ENCODE measurements at regions not wholly inside any gene's neighbourhood (a gene's known extent, or its start where the extent isn't known, plus 50 kb on each side); places are given as distances from the start of the nearest gene placed in this dataset.

GRCh38 chr22:34976474-34976873, 89.5 kb upstream of the ISX start:
- H3K36me3 Mint-ChIP-seq (ENCODE audit: insufficient read depth in 2 of 2): no peaks in the 10 kb centered on the region
- peaks cover 3 to 7% of the 10 kb centered on the region in 2 donors for H3K9me3 Mint-ChIP-seq
- no peaks in the 10 kb centered on the region for H3K27me3 Mint-ChIP-seq (ENCODE audit: low read depth)
- ATAC-seq (replicated peaks in 1 of 2): no peak
- H3K4me3 Mint-ChIP-seq: no peak overlapping the region
- H3K4me1 Mint-ChIP-seq (ENCODE audit: low read depth): no peaks in the 10 kb centered on the region
- DNase-seq: no peak
- no peak overlapping the region for H3K27ac Mint-ChIP-seq

DNA sequence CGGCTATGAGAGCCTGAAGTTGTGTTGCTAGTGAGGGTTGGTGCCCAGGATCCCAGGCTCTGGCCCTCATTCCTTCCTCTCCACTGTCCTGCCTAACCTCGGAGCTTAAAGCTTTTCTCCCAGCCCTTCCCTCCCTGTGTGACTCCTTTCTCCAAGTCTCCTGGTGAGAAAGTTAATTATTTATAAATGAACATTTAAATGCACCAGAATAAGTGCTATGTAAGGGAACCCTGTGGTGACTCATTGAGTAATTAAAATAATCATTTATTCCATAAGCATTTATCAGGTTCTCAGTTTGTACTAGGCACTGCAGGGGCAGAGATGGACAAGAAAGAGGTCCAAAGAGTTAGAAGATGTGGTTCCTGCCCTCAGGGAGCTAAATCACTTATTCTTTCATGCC, 89.1 kb upstream of the ISX start:
- no peak overlapping the region for H3K4me3 Mint-ChIP-seq
- ATAC-seq (replicated peaks in 1 of 2) (no peak), DNase-seq (no peak)
- peaks cover 3 to 7% of the 10 kb centered on the region in 2 donors for H3K9me3 Mint-ChIP-seq
- H3K36me3 Mint-ChIP-seq (ENCODE audit: insufficient read depth in 2 of 2): no peaks in the 10 kb centered on the region
- H3K27ac Mint-ChIP-seq: no peak overlapping the region
- no peaks in the 10 kb centered on the region for H3K27me3 Mint-ChIP-seq (ENCODE audit: low read depth)
- H3K4me1 Mint-ChIP-seq (ENCODE audit: low read depth): no peaks in the 10 kb centered on the region

DNA sequence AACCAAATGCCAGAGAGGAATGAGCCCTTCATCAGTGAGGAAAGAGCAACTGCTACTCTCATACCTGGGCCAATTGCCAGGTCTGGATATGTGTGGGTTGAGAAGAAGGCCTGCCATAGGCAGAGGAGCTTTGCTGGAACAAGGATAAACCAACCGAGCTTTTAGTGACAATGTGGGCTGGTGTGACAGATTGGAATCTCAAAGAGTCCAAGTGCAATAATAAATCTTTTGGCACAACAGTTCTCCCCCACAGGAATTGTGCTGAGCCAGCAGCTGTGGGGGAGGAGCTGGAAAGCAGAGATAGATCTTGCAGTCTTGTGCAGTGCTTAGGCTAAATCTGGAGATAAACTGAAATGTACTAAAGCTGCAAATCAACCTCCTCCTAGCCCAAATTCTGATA, 79.4 kb upstream of the ISX start:
- no peaks in the 10 kb centered on the region for H3K4me1 Mint-ChIP-seq (ENCODE audit: low read depth)
- ATAC-seq (replicated peaks in 1 of 2): no peak
- H3K9me3 Mint-ChIP-seq: peaks cover 3 to 5% of the 10 kb centered on the region in 2 donors
- no peak overlapping the region for H3K27ac Mint-ChIP-seq
- no peak overlapping the region for H3K4me3 Mint-ChIP-seq
- peaks cover 7% of the 10 kb centered on the region for H3K27me3 Mint-ChIP-seq (ENCODE audit: low read depth)
- no peak for DNase-seq
- H3K36me3 Mint-ChIP-seq (ENCODE audit: insufficient read depth in 2 of 2): no peaks in the 10 kb centered on the region

- Mint-ChIP-seq H3K27ac (no peak overlapping the region), H3K9me3 (peaks cover 3 to 4% of the 10 kb centered on the region in 2 donors), H3K4me1 (ENCODE audit: low read depth) (no peaks in the 10 kb centered on the region), H3K4me3 (no peak overlapping the region), H3K36me3 (ENCODE audit: insufficient read depth in 2 of 2) (no peaks in the 10 kb centered on the region), H3K27me3 (ENCODE audit: low read depth) (peaks cover 10% of the 10 kb centered on the region)
- ATAC-seq (replicated peaks in 1 of 2): no peak
- DNase-seq: no peak
Measured at GRCh38 chr22:34992672-34993071, 73.3 kb upstream of the ISX start.

DNA sequence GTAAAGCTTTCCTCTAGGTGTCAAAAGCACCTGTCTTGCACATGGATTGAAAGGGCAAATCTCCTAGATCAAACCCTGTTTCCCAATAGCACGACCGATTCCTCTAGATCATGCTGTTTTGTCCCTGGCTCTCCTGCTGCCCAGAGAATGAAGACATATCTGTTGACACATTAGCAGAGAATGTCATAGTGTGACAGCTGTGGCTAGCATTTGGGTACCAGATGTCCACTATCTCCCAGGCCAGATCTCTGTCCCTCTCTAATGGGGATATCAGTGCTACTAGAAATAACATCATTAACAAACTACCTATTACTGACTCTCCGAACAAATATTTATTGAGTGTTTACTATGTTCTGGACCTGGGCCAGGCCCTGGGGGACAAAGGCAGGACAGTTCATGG, 72.4 kb upstream of the ISX start:
- no peak for DNase-seq
- Mint-ChIP-seq H3K4me1 (ENCODE audit: low read depth) (no peaks in the 10 kb centered on the region), H3K4me3 (no peak overlapping the region), H3K36me3 (ENCODE audit: insufficient read depth in 2 of 2) (no peaks in the 10 kb centered on the region), H3K27me3 (ENCODE audit: low read depth) (peaks cover 13% of the 10 kb centered on the region), H3K27ac (no peak overlapping the region), H3K9me3 (peaks cover 1% of the 10 kb centered on the region in 2 donors)
- no peak for ATAC-seq (replicated peaks in 1 of 2)

DNA sequence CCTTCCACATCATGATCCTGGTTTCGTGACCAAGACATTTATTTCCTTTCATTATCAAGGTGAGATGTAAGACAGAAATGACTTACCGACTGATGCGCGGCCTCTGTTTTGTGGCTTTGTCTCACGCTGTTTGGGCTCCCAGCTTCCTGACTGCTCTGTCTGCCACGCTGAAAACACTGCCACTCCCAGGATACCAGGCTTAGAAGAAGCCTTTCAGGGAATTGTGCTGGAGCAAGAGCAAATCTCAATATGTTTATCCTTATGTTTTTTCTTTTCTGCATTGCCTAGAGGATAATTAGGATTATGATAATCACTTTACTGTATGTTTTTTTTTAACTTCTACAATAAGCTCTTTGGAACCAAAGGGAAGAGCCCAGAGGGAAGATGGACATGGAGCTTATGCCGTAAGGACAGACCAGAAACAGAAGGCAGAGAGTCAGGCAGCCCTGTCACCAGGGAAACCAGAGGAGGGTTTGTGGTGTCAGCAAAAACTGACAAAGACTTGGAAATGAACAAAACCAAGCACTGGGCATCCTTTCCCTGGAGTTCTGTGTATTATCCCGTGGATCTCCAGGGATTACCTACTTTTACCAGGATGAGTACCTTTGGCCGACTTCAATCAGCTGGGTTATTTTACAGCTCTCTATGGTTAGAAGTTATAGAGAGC, 68.2 kb upstream of the ISX start:
- no peak overlapping the region for H3K27ac Mint-ChIP-seq

GRCh38 chr22:34998921-34999320, 67.0 kb upstream of the ISX start:
- Mint-ChIP-seq H3K9me3 (no peaks in the 10 kb centered on the region), H3K36me3 (ENCODE audit: insufficient read depth in 2 of 2) (no peaks in the 10 kb centered on the region), H3K27ac (no peak overlapping the region), H3K4me1 (ENCODE audit: low read depth) (no peaks in the 10 kb centered on the region), H3K4me3 (no peak overlapping the region), H3K27me3 (ENCODE audit: low read depth) (peaks cover 11% of the 10 kb centered on the region)
- DNase-seq (no peak), ATAC-seq (replicated peaks in 1 of 2) (no peak)

More for the DNA sequence above, 68.2 kb upstream of the ISX start:
- DNase-seq: no peak
- Mint-ChIP-seq H3K27me3 (ENCODE audit: low read depth) (peaks cover 18% of the 10 kb centered on the region), H3K36me3 (ENCODE audit: insufficient read depth in 2 of 2) (no peaks in the 10 kb centered on the region), H3K9me3 (no peaks in the 10 kb centered on the region), H3K4me3 (no peak overlapping the region), H3K4me1 (ENCODE audit: low read depth) (no peaks in the 10 kb centered on the region)
- ATAC-seq (replicated peaks in 1 of 2): no peak

DNA sequence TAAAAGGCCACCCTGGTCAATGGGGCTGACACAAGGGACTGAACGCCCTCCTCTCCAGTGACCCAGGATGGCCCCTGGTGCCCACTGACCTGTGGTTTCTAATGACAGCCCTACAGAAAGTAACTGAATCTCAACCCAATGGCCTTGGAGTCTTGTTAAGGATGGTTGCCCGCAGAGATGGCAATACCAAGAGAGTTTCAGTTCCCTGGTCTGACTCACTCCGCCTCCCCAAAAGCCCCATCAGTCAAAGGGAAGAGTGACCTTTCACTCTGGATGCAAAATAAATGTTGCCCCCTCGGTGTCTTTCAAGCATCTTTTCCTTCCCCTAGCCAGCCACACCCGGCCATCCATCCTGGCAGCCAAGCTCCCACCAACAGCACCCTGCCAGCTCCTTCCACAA, 57.7 kb upstream of the ISX start:
- no peak for ATAC-seq (replicated peaks in 1 of 2)

DNA sequence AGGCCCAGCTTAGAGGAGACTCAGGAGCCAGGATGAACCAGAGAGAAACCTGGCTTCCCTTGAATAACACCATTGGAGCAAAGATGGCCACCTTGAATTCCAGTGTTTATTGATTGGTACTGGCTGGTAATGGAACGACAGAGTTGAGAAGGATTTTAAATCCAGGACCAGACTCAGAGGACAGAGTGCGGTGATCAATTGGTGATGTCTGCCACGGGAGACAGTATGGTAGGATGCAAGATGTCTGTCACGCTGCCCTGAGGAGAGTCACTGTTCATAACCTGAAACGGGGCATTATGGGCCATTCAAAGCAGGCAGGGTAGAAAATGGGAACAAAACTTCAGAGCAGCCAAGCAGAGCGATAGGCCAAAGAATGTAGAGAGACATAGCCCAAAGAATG, 55.4 kb upstream of the ISX start:
- no peak overlapping the region for H3K27ac Mint-ChIP-seq
- H3K36me3 Mint-ChIP-seq (ENCODE audit: insufficient read depth in 2 of 2): no peaks in the 10 kb centered on the region
- no peaks in the 10 kb centered on the region for H3K9me3 Mint-ChIP-seq
- no peak for ATAC-seq (replicated peaks in 1 of 2)
- H3K27me3 Mint-ChIP-seq (ENCODE audit: low read depth): peaks cover 9% of the 10 kb centered on the region
- no peak overlapping the region for H3K4me3 Mint-ChIP-seq
- H3K4me1 Mint-ChIP-seq (ENCODE audit: low read depth): no peaks in the 10 kb centered on the region
- no peak for DNase-seq

More for the DNA sequence above, 57.7 kb upstream of the ISX start:
- H3K4me1 Mint-ChIP-seq (ENCODE audit: low read depth): no peaks in the 10 kb centered on the region
- peaks cover 9% of the 10 kb centered on the region for H3K27me3 Mint-ChIP-seq (ENCODE audit: low read depth)
- H3K4me3 Mint-ChIP-seq: no peak overlapping the region
- DNase-seq: no peak
- no peak overlapping the region for H3K27ac Mint-ChIP-seq
- no peaks in the 10 kb centered on the region for H3K36me3 Mint-ChIP-seq (ENCODE audit: insufficient read depth in 2 of 2)
- H3K9me3 Mint-ChIP-seq: no peaks in the 10 kb centered on the region

- ATAC-seq (replicated peaks in 1 of 2) (no peak), DNase-seq (no peak)
- no peak overlapping the region for H3K27ac Mint-ChIP-seq
- H3K4me3 Mint-ChIP-seq: no peak overlapping the region
- H3K4me1 Mint-ChIP-seq (ENCODE audit: low read depth): no peaks in the 10 kb centered on the region
- H3K27me3 Mint-ChIP-seq (ENCODE audit: low read depth): no peaks in the 10 kb centered on the region
- H3K36me3 Mint-ChIP-seq (ENCODE audit: insufficient read depth in 2 of 2): no peaks in the 10 kb centered on the region
- no peaks in the 10 kb centered on the region for H3K9me3 Mint-ChIP-seq
Measured at GRCh38 chr22:35014812-35015211, 51.1 kb upstream of the ISX start.
